ENCODE measurements at regions not wholly inside any gene's neighbourhood (a gene's known extent, or its start where the extent isn't known, plus 50 kb on each side); places are given as distances from the start of the nearest gene placed in this dataset.

GRCh38 chr11:127130321-127130720 lies 129.8 kb upstream of the KIRREL3 start:
- ATAC-seq: no peak
- TF ChIP-seq CREB5 (CRISPR knock-in tag; IDR thresholded peaks at IDR 0.05; ENCODE audit: low read depth): no peak
- no peak for TF ChIP-seq TSHZ2 (CRISPR knock-in tag; IDR thresholded peaks at IDR 0.05)
- TF ChIP-seq ZFP30 (CRISPR knock-in tag; IDR thresholded peaks at IDR 0.05): no peak
- TF ChIP-seq ZFP3 (CRISPR knock-in tag; IDR thresholded peaks at IDR 0.05): no peak
- no peak for TF ChIP-seq POU6F1 (CRISPR knock-in tag; IDR thresholded peaks at IDR 0.05; ENCODE audit: borderline replicate concordance, low read depth)
- TF ChIP-seq CSDC2 (CRISPR knock-in tag; IDR thresholded peaks at IDR 0.05): no peak
- no peak for TF ChIP-seq CSRNP3 (CRISPR knock-in tag; IDR thresholded peaks at IDR 0.05)
- TF ChIP-seq ARNTL (CRISPR knock-in tag; IDR thresholded peaks at IDR 0.05; ENCODE audit: borderline replicate concordance, low read depth): no peak
- no peak for TF ChIP-seq ZNF565 (CRISPR knock-in tag; conservative IDR thresholded peaks at IDR 0.05; ENCODE audit: low read depth)
- TF ChIP-seq ZNF8 (CRISPR knock-in tag; IDR thresholded peaks at IDR 0.05): no peak
- TF ChIP-seq RARB (CRISPR knock-in tag; IDR thresholded peaks at IDR 0.05): no peak
- no peak for TF ChIP-seq BACH2 (CRISPR knock-in tag; IDR thresholded peaks at IDR 0.05; ENCODE audit: borderline replicate concordance)
- no peak for TF ChIP-seq GLIS3 (CRISPR knock-in tag; IDR thresholded peaks at IDR 0.05)
- no peak for TF ChIP-seq TOX (CRISPR knock-in tag; IDR thresholded peaks at IDR 0.05; ENCODE audit: borderline replicate concordance)
- TF ChIP-seq ISL1 (CRISPR knock-in tag; IDR thresholded peaks at IDR 0.05): no peak
- TF ChIP-seq ZC3H10 (CRISPR knock-in tag; IDR thresholded peaks at IDR 0.05): no peak
- no peak for TF ChIP-seq PPARA (CRISPR knock-in tag; IDR thresholded peaks at IDR 0.05; ENCODE audit: borderline replicate concordance)
- TF ChIP-seq ZNF70 (CRISPR knock-in tag; IDR thresholded peaks at IDR 0.05): no peak
- TF ChIP-seq ESRRG (CRISPR knock-in tag; IDR thresholded peaks at IDR 0.05): no peak

GRCh38 chr11:127126986-127127385 lies 126.4 kb upstream of the KIRREL3 start:
- ATAC-seq: no peak
- TF ChIP-seq OSR1 (CRISPR knock-in tag; IDR thresholded peaks at IDR 0.05) (no peak), TSHZ2 (CRISPR knock-in tag; IDR thresholded peaks at IDR 0.05) (no peak), ARNTL (CRISPR knock-in tag; IDR thresholded peaks at IDR 0.05; ENCODE audit: borderline replicate concordance, low read depth) (no peak), CSDC2 (CRISPR knock-in tag; IDR thresholded peaks at IDR 0.05) (no peak), PPARA (CRISPR knock-in tag; IDR thresholded peaks at IDR 0.05; ENCODE audit: borderline replicate concordance) (no peak), CSRNP3 (CRISPR knock-in tag; IDR thresholded peaks at IDR 0.05) (no peak), ESRRG (CRISPR knock-in tag; IDR thresholded peaks at IDR 0.05) (no peak), ZNF70 (CRISPR knock-in tag; IDR thresholded peaks at IDR 0.05) (no peak), SNAI2 (CRISPR knock-in tag; IDR thresholded peaks at IDR 0.05) (no peak), RARB (CRISPR knock-in tag; IDR thresholded peaks at IDR 0.05) (no peak), CREB5 (CRISPR knock-in tag; IDR thresholded peaks at IDR 0.05; ENCODE audit: low read depth) (no peak), TCF4 (CRISPR knock-in tag; IDR thresholded peaks at IDR 0.05; ENCODE audit: borderline replicate concordance) (no peak)
